ENCODE measurements at regions not wholly inside any gene's neighbourhood (a gene's known extent, or its start where the extent isn't known, plus 50 kb on each side); places are given as distances from the start of the nearest gene placed in this dataset.
A peak's percentile ranks its signal among the peaks of the same experiment; 100 is the strongest.

- TF ChIP-seq ZBED4 (CRISPR knock-in tag; IDR thresholded peaks at IDR 0.05; ENCODE audit: borderline replicate concordance) (no peak), TARDBP (CRISPR knock-in tag; IDR thresholded peaks at IDR 0.05) (0 out of 2 replicates have a peak, but pooled peaks have one; percentile 45), POGZ (CRISPR knock-in tag; IDR thresholded peaks at IDR 0.05) (peak; percentile 70), ZNF7 (CRISPR knock-in tag; IDR thresholded peaks at IDR 0.05) (no peak), AHR (CRISPR knock-in tag; IDR thresholded peaks at IDR 0.05) (no peak), ZNF547 (CRISPR knock-in tag; IDR thresholded peaks at IDR 0.05) (no peak), ZNF10 (CRISPR knock-in tag; IDR thresholded peaks at IDR 0.05; ENCODE audit: borderline replicate concordance, low read depth) (no peak), PTBP1 (IDR thresholded peaks at IDR 0.05; ENCODE audit: low read depth, low read length, poor library complexity, severe bottlenecking) (no peak), JUND (CRISPR knock-in tag; IDR thresholded peaks at IDR 0.05) (peak; percentile 71), RBM22 (optimal IDR thresholded peaks at IDR 0.05; ENCODE audit: low read length) (no peak), RBAK (CRISPR knock-in tag; IDR thresholded peaks at IDR 0.05) (no peak), FOSL1 (CRISPR knock-in tag; IDR thresholded peaks at IDR 0.05; ENCODE audit: borderline replicate concordance) (peak; percentile 87), TBL1XR1 (IDR thresholded peaks at IDR 0.05; ENCODE audit: borderline replicate concordance, low read length, partially characterized antibody) (no peak), HOXD1 (CRISPR knock-in tag; IDR thresholded peaks at IDR 0.05) (0 out of 2 replicates have a peak, but pooled peaks have one; percentile 22), ZBTB2 (CRISPR knock-in tag; IDR thresholded peaks at IDR 0.05; ENCODE audit: low read depth) (no peak), ZFP36L2 (CRISPR knock-in tag; IDR thresholded peaks at IDR 0.05) (no peak)
- TF ChIP-seq, protein P1, sequence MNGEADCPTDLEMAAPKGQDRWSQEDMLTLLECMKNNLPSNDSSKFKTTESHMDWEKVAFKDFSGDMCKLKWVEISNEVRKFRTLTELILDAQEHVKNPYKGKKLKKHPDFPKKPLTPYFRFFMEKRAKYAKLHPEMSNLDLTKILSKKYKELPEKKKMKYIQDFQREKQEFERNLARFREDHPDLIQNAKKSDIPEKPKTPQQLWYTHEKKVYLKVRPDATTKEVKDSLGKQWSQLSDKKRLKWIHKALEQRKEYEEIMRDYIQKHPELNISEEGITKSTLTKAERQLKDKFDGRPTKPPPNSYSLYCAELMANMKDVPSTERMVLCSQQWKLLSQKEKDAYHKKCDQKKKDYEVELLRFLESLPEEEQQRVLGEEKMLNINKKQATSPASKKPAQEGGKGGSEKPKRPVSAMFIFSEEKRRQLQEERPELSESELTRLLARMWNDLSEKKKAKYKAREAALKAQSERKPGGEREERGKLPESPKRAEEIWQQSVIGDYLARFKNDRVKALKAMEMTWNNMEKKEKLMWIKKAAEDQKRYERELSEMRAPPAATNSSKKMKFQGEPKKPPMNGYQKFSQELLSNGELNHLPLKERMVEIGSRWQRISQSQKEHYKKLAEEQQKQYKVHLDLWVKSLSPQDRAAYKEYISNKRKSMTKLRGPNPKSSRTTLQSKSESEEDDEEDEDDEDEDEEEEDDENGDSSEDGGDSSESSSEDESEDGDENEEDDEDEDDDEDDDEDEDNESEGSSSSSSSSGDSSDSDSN (CRISPR knock-in tag; IDR thresholded peaks at IDR 0.05) = no peak
- TF ChIP-seq, protein P2, sequence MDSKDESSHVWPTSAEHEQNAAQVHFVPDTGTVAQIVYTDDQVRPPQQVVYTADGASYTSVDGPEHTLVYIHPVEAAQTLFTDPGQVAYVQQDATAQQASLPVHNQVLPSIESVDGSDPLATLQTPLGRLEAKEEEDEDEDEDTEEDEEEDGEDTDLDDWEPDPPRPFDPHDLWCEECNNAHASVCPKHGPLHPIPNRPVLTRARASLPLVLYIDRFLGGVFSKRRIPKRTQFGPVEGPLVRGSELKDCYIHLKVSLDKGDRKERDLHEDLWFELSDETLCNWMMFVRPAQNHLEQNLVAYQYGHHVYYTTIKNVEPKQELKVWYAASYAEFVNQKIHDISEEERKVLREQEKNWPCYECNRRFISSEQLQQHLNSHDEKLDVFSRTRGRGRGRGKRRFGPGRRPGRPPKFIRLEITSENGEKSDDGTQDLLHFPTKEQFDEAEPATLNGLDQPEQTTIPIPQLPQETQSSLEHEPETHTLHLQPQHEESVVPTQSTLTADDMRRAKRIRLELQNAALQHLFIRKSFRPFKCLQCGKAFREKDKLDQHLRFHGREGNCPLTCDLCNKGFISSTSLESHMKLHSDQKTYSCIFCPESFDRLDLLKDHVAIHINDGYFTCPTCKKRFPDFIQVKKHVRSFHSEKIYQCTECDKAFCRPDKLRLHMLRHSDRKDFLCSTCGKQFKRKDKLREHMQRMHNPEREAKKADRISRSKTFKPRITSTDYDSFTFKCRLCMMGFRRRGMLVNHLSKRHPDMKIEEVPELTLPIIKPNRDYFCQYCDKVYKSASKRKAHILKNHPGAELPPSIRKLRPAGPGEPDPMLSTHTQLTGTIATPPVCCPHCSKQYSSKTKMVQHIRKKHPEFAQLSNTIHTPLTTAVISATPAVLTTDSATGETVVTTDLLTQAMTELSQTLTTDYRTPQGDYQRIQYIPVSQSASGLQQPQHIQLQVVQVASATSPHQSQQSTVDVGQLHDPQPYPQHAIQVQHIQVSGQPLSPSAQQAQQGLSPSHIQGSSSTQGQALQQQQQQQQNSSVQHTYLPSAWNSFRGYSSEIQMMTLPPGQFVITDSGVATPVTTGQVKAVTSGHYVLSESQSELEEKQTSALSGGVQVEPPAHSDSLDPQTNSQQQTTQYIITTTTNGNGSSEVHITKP (CRISPR knock-in tag; IDR thresholded peaks at IDR 0.05; ENCODE audit: low read depth) = 0 out of 2 replicates have a peak, but pooled peaks have one; percentile 46
These were observed 148.0 kb upstream of the TBL1XR1 start (continued) for GRCh38 chr3:177345049-177345972.
